AG04449 (cell line): ENCODE measurements at regions not wholly inside any gene's neighbourhood (a gene's known extent, or its start where the extent isn't known, plus 50 kb on each side); places are given as distances from the start of the nearest gene placed in this dataset.

Experiments
- CTCF ChIA-PET: fragments of 350-600 bp; formaldehyde crosslinking; extraction: SDS; loops from one replicate; lab custom pipeline; 2021; ENCODE audit warnings: antibody characterized with exemption; lab: Yijun Ruan, JAX
- POLR2A ChIA-PET: fragments of 400-600, 350-600 bp; formaldehyde crosslinking; extraction: SDS; loops from one replicate; lab custom pipeline; 2020; ENCODE audit warnings: antibody characterized with exemption, inconsistent platforms; lab: Yijun Ruan, JAX
- DNase-seq: peaks from one replicate; pipeline ENCODE4 v3.0.0-alpha.2; 2010; ENCODE audit warnings: low read depth, low spot score
- H3K4me3 ChIP-seq: 2 replicates; pipeline ENCODE4 v1.5.1; 2011; ENCODE audit warnings: low read depth, mild to moderate bottlenecking, control low read depth, low read length
- CTCF ChIP-seq: IDR thresholded peaks from one replicate; pipeline ENCODE4 v1.5.1; 2011; ENCODE audit warnings: mild to moderate bottlenecking, moderate library complexity, low read length, control low read depth, inconsistent platforms; ENCODE audit not compliant: insufficient read depth; ENCODE audit errors: missing control alignments

DNA sequence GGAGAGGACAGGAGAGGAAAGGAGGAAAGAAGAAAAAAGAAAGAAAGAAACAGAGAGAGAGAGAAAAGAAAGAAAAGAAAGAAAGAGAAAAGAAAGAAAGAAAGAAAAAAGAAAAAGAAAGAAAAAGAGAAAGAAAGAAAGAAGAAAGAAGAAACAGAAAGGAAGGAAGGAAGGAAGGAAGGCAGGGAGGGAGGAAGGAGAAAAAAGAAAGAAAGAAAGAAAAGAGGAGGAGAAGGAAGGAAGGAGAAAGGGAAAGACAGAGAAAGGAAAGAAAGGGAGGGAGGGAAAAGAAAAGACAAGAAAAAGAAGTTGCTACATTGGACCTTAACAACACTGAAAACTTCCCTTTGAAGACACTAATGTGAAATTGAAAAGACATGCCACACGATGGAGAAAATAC, 56.6 kb upstream of the CCL2 start:
- ChIA-PET CTCF (interaction anchor here (0.9 to 8.8 kb wide), 6 partner anchors 24 to 170 kb away, joined by 3 to 811 read pairs (median 3); partner anchors contain the start of genes CCL1 and CCL13), POLR2A (no interaction called here)
- no peak for DNase-seq
- H3K4me3 ChIP-seq: no peak overlapping the region
- TF ChIP-seq CTCF: no peak

GRCh38 chr17:34199454-34199853, 55.6 kb upstream of the CCL2 start:
- CTCF ChIA-PET: interaction anchor here (0.9 to 8.8 kb wide), 7 partner anchors 24 to 169 kb away, joined by 3 to 811 read pairs (median 3); partner anchors contain the start of genes CCL1, CCL13 and CCL8
- H3K4me3 ChIP-seq: no peak overlapping the region
- POLR2A ChIA-PET: no interaction called here

GRCh38 chr17:34199932-34200534, 55.1 kb upstream of the CCL2 start:
- H3K4me3 ChIP-seq: no peak overlapping the region
- ChIA-PET POLR2A (no interaction called here), CTCF (interaction anchor here (0.7 to 8.8 kb wide), 42 partner anchors 9 to 421 kb away, joined by 3 to 811 read pairs (median 5); partner anchors contain the start of genes CCL1, CCL11, CCL13 and CCL7)
- TF ChIP-seq CTCF: peak; percentile 100
- peak; percentile 41 for DNase-seq

More at GRCh38 chr17:34199454-34199853, 55.6 kb upstream of the CCL2 start:
- DNase-seq: no peak
- no peak for TF ChIP-seq CTCF

GRCh38 chr17:34201225-34201624, 53.9 kb upstream of the CCL2 start:
- H3K4me3 ChIP-seq: no peak overlapping the region
- POLR2A ChIA-PET: no interaction called here
- no peak for TF ChIP-seq CTCF
- no peak for DNase-seq
- CTCF ChIA-PET: interaction anchor here (1.0 to 8.8 kb wide), 26 partner anchors 8 to 216 kb away, joined by 3 to 811 read pairs (median 6); partner anchors contain the start of genes CCL1, CCL11, CCL13 and CCL7

- DNase-seq: no peak
- ChIA-PET CTCF (interaction anchor here (1.0 to 8.8 kb wide), 15 partner anchors 7 to 216 kb away, joined by 3 to 811 read pairs (median 6); partner anchors contain the start of genes CCL1 and CCL13), POLR2A (no interaction called here)
- no peak for TF ChIP-seq CTCF
- no peak overlapping the region for H3K4me3 ChIP-seq
Observed at GRCh38 chr17:34201767-34202166, 53.3 kb upstream of the CCL2 start.

GRCh38 chr17:34203018-34203638, 52.0 kb upstream of the CCL2 start:
- H3K4me3 ChIP-seq: no peak overlapping the region
- no peak for TF ChIP-seq CTCF
- POLR2A ChIA-PET: no interaction called here
- no peak for DNase-seq
- CTCF ChIA-PET: interaction anchor here (0.6 to 8.8 kb wide), 10 partner anchors 12 to 644 kb away, joined by 3 to 811 read pairs (median 8); partner anchors contain the start of genes CCL1 and CCL13
